GM12865 (cell line): ENCODE measurements at regions not wholly inside any gene's neighbourhood (a gene's known extent, or its start where the extent isn't known, plus 50 kb on each side); places are given as distances from the start of the nearest gene placed in this dataset.

Source experiments
- DNase-seq: peaks from one replicate; pipeline ENCODE4 v3.0.0; 2010; ENCODE audit warnings: low read depth
- H3K4me3 ChIP-seq: 2 replicates; pipeline ENCODE4 v1.5.1; 2011; ENCODE audit warnings: mild to moderate bottlenecking, low read depth, low read length, control low read depth
- CTCF ChIP-seq: IDR thresholded peaks from 2 replicates; pipeline ENCODE4 v1.5.1; 2011; ENCODE audit warnings: low read length, control low read depth, low read depth, inconsistent platforms; ENCODE audit not compliant: insufficient read depth; ENCODE audit errors: missing control alignments

GRCh38 chr22:27299181-27300085 is 502.1 kb downstream of the MN1 start:
- no peak for DNase-seq
- no peak for TF ChIP-seq CTCF
- H3K4me3 ChIP-seq: no peak overlapping the region

- no peak for TF ChIP-seq CTCF
- DNase-seq: no peak
- no peak overlapping the region for H3K4me3 ChIP-seq
Observed at GRCh38 chr22:27300536-27301285, 500.8 kb downstream of the MN1 start.

GRCh38 chr22:27302501-27302900 is 499.1 kb downstream of the MN1 start:
- no peak overlapping the region for H3K4me3 ChIP-seq
- no peak for DNase-seq
- no peak for TF ChIP-seq CTCF

GRCh38 chr22:27303718-27304117 is 497.8 kb downstream of the MN1 start:
- TF ChIP-seq CTCF: no peak
- DNase-seq: no peak
- no peak overlapping the region for H3K4me3 ChIP-seq

- no peak for TF ChIP-seq CTCF
- DNase-seq: no peak
- H3K4me3 ChIP-seq: no peak overlapping the region
Observed at GRCh38 chr22:27306771-27307170, 494.8 kb downstream of the MN1 start.

- TF ChIP-seq CTCF: no peak
- no peak for DNase-seq
Observed at GRCh38 chr22:27307545-27308247, 493.9 kb downstream of the MN1 start.

More at GRCh38 chr22:27307545-27308247, 493.9 kb downstream of the MN1 start:
- no peak overlapping the region for H3K4me3 ChIP-seq
